Adrenal gland (tissue), 9 donors: ENCODE measurements at regions not wholly inside any gene's neighbourhood (a gene's known extent, or its start where the extent isn't known, plus 50 kb on each side); places are given as distances from the start of the nearest gene placed in this dataset.

Experiments
- DNase-seq, 7 donors: peaks; one replicate each; pipeline ENCODE4 v3.0.0-alpha.2; 2019 to 2020
- H3K27ac ChIP-seq, 5 donors: fragments of 200-600 bp; sonication (generic) in 4 of 5; 1 replicate in 3 of 5; 2 replicates in 2 of 5; pipeline versions ENCODE4 v1.5.1 to v1.8.0; 2016 to 2020; ENCODE audit warnings: mild to moderate bottlenecking in 1 of 5
- H3K27me3 ChIP-seq: fragments of 200-600 bp; 2 replicates; pipeline ENCODE4 v1.8.0; 2021
- H3K36me3 ChIP-seq, 2 donors: fragments of 200-600 bp; replicated peaks in 1 of 2; 1 replicate in 1 of 2; 2 replicates in 1 of 2; pipeline versions ENCODE4 v1.5.1 to v1.8.0; 2018 to 2022
- H3K4me1 ChIP-seq, 2 donors: fragments of 200-600 bp; replicated peaks in 1 of 2; 1 replicate in 1 of 2; 2 replicates in 1 of 2; pipeline versions ENCODE4 v1.5.1 to v1.8.0; 2018 to 2021
- H3K4me3 ChIP-seq, 4 donors: fragments of 200-600 bp; sonication (generic) in 3 of 4; one replicate each; pipeline ENCODE4 v1.5.1; 2016 to 2018
- H3K9me3 ChIP-seq, 3 donors: fragments of 200-600 bp; sonication (generic) in 1 of 3; replicated peaks in 1 of 3; 1 replicate in 2 of 3; 2 replicates in 1 of 3; pipeline versions ENCODE4 v1.5.1 to v1.8.0; 2016 to 2021
- POLR2A ChIP-seq, 2 donors: fragments of 450-650 bp; IDR thresholded peaks; one replicate each; pipeline ENCODE4 v1.6.1; 2017; ENCODE audit warnings: antibody characterized with exemption in 2 of 2, mild to moderate bottlenecking in 2 of 2, moderate library complexity in 1 of 2
- WGBS, 4 donors: extraction: QIAGEN DNeasy Blood & Tissue Kit in 2 of 4; methylation state at CpG; one replicate each; pipeline versions ENCODE4 v1.1.5 to v1.1.7; 2013 to 2017; 5-methylcytosine and 5-hydroxymethylcytosine counted together
- intact Hi-C, 2 donors: fragments of 100-400 bp; cut with DNase I; formaldehyde crosslinking; loops; one replicate each; pipeline versions ENCODE4 v1.14.1 to v1.15.0; 2022 to 2023
- TF ChIP-seq, protein P1 (sequence below), 6 experiments: fragments of 450-650 bp in 4 of 6; fragments of 200-600 bp in 2 of 6; sonication (generic) in 1 of 6; IDR thresholded peaks; 1 replicate in 5 of 6; 2 replicates in 1 of 6; pipeline versions ENCODE4 v1.5.1 to v1.8.0; 2016 to 2021; ENCODE audit warnings: antibody characterized with exemption in 6 of 6, mild to moderate bottlenecking in 2 of 6, moderate library complexity in 1 of 6
- donor health status: healthy with polysubstance abuse.
- donor health status: Bipolar disorder and iron deficiency.
- donor health status: DM: yes; HTN: yes; CAD: no.
- donor health status: DM: no; HTN: no; CAD: no.
- donor health status: DM: no; HTN: no; CAD: no.

DNA sequence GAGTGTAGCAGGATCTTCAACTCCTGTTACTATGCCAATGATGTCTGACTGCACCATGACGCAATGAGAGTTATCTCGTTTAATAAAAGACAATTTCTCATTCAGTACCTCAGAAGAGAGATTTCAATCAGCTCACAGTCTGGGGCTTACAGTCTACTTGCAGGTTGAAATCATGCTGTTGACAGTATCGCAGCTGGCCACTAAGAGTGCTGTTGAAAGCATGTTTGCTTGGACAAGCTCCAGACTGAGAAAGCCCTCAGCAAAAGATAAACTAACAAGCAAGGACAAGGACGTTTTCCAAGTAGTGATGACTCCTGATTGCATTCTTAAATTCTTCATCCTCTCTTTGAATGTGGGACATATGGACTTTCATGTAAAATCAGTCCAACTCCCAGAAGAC is 145.2 kb upstream of the SYT4 start:
- Histone ChIP-seq H3K9me3 (no peaks in the 10 kb centered on the region), H3K36me3 (no peaks in the 10 kb centered on the region), H3K4me1 (no peaks in the 10 kb centered on the region), H3K27ac (no peak overlapping the region), H3K4me3 (no peak overlapping the region), H3K27me3 (no peaks in the 10 kb centered on the region)
- 24 to 30% (median 26%) methylated on average over 4 of the region's 4 CpGs for WGBS, 4 donors
- intact Hi-C loops: no loop called here
- no peak for TF ChIP-seq POLR2A (IDR thresholded peaks at IDR 0.05)
- TF ChIP-seq, protein P1, sequence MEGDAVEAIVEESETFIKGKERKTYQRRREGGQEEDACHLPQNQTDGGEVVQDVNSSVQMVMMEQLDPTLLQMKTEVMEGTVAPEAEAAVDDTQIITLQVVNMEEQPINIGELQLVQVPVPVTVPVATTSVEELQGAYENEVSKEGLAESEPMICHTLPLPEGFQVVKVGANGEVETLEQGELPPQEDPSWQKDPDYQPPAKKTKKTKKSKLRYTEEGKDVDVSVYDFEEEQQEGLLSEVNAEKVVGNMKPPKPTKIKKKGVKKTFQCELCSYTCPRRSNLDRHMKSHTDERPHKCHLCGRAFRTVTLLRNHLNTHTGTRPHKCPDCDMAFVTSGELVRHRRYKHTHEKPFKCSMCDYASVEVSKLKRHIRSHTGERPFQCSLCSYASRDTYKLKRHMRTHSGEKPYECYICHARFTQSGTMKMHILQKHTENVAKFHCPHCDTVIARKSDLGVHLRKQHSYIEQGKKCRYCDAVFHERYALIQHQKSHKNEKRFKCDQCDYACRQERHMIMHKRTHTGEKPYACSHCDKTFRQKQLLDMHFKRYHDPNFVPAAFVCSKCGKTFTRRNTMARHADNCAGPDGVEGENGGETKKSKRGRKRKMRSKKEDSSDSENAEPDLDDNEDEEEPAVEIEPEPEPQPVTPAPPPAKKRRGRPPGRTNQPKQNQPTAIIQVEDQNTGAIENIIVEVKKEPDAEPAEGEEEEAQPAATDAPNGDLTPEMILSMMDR (IDR thresholded peaks at IDR 0.05): peak in 3 of 6 experiments; percentile 7 to 20 (median 12)
- DNase-seq: peak in 5 of 7 donors; percentile 11 to 67 (median 21)

DNA sequence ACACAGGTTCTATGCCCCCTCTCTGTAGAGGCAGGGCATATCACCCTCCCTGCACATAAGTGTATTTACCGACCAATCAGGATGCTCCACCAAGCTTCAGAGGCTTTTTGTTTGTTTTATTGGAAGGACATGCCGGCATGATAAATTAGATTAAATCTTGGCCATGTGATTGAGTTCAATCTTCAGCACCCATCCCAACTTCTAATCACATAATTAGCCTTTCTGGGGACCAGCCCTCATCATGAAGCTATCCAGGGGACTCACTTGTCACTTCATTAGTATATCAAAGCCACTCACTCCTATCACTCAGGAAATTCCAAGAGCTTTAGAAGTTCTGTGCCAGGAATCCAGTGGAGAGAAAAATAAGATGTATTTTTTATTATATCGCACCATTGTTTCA is 158.6 kb upstream of the SYT4 start:
- TF ChIP-seq, protein P1 (IDR thresholded peaks at IDR 0.05): no peak
- no peak for TF ChIP-seq POLR2A (IDR thresholded peaks at IDR 0.05)
- no peaks in the 10 kb centered on the region for H3K4me1 ChIP-seq
- no peak overlapping the region for H3K4me3 ChIP-seq
- WGBS, 4 donors: 77 to 87% (median 79%) methylated on average over 3 of the region's 3 CpGs
- no peaks in the 10 kb centered on the region for H3K9me3 ChIP-seq
- no peaks in the 10 kb centered on the region for H3K27me3 ChIP-seq
- H3K36me3 ChIP-seq: no peaks in the 10 kb centered on the region
- no peak for DNase-seq
- intact Hi-C loops: no loop called here
- no peak overlapping the region for H3K27ac ChIP-seq

DNA sequence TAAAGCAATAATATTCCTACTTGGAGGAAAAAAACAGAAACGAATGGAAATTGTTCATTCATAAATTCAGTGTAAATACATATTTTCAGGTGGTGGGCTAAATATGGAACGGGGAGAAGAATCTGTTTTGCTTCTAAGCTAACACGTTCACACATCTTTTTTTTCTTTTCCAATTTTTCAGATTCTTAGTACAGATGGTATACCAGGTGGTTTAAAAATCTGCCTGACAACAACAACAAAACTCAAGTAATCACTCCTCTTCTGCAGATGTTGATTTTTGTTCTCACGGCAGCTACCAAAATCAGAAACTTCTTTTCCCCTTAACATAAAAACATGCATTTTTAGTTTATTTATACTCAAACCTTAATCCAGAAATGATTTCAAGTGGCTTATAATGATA is 164.8 kb upstream of the SYT4 start:
- Histone ChIP-seq H3K27me3 (no peaks in the 10 kb centered on the region), H3K4me1 (no peaks in the 10 kb centered on the region), H3K4me3 (no peak overlapping the region), H3K36me3 (no peaks in the 10 kb centered on the region), H3K9me3 (no peaks in the 10 kb centered on the region), H3K27ac (no peak overlapping the region)
- DNase-seq: no peak
- intact Hi-C loops: no loop called here
- TF ChIP-seq POLR2A (IDR thresholded peaks at IDR 0.05): no peak
- TF ChIP-seq, protein P1 (IDR thresholded peaks at IDR 0.05): no peak
- 64 to 77% (median 70%) methylated on average over 4 of the region's 4 CpGs for WGBS, 4 donors

DNA sequence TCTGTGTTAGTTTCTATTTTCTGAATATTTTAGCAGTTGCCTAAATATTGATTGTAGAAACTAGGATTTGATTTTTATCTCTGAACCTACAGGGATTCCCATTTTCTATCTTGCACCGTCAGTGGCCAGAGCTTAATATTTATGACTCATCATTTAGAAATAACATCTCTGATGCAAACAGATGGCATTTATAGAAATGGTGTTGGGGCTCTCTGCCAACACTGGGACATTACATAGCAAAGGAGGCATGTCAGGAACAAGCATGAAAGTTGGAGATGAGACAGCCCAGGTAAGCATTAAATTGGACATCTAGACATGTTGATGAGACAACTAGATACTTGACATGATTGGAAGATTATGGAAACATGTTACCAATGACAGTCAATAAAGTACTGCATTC is 165.3 kb upstream of the SYT4 start:
- intact Hi-C loops: no loop called here
- 46 to 58% (median 52%) methylated on average over 1 of the region's 1 CpG for WGBS, 4 donors
- Histone ChIP-seq H3K36me3 (no peaks in the 10 kb centered on the region), H3K27ac (no peak overlapping the region), H3K9me3 (no peaks in the 10 kb centered on the region), H3K4me3 (no peak overlapping the region), H3K27me3 (no peaks in the 10 kb centered on the region), H3K4me1 (no peaks in the 10 kb centered on the region)
- DNase-seq: no peak
- TF ChIP-seq, protein P1 (IDR thresholded peaks at IDR 0.05): no peak
- no peak for TF ChIP-seq POLR2A (IDR thresholded peaks at IDR 0.05)
